CD14-positive monocyte (primary cell): ENCODE measurements at regions not wholly inside any gene's neighbourhood (a gene's known extent, or its start where the extent isn't known, plus 50 kb on each side); places are given as distances from the start of the nearest gene placed in this dataset.
A peak's percentile ranks its signal among the peaks of the same experiment; 100 is the strongest.

Experiments
- DNase-seq, 3 donors: peaks; one replicate each; pipeline ENCODE4 v3.0.0-alpha.2; 2011 to 2022
- H2AFZ ChIP-seq: 2 replicates; pipeline ENCODE4 v1.6.0; 2012; ENCODE audit warnings: mild to moderate bottlenecking, low read depth, low read length, inconsistent platforms; ENCODE audit not compliant: insufficient read depth, poor library complexity, severe bottlenecking
- H3K27ac ChIP-seq, 2 donors: 1 replicate in 1 of 2; 2 replicates in 1 of 2; pipeline ENCODE4 v1.5.1; 2012 to 2013; ENCODE audit warnings: low read length in 2 of 2, control low read depth in 1 of 2, inconsistent platforms in 1 of 2, low read depth in 1 of 2, mild to moderate bottlenecking in 1 of 2
- H3K27me3 ChIP-seq, 2 donors: one replicate each; pipeline versions ENCODE4 v1.6.0 to v1.6.1; 2011 to 2013; ENCODE audit warnings: low read length in 2 of 2; ENCODE audit not compliant: control insufficient read depth in 2 of 2, insufficient read depth in 2 of 2
- H3K36me3 ChIP-seq, 2 donors: replicated peaks in 1 of 2; 1 replicate in 1 of 2; 2 replicates in 1 of 2; pipeline versions ENCODE4 v1.5.1 to v1.6.1; 2012 to 2013; ENCODE audit warnings: low read length in 2 of 2, control low read depth in 1 of 2, inconsistent platforms in 1 of 2, mild to moderate bottlenecking in 1 of 2; ENCODE audit not compliant: insufficient read depth in 2 of 2, control insufficient read depth in 1 of 2
- H3K4me1 ChIP-seq, 2 donors: 1 replicate in 1 of 2; 2 replicates in 1 of 2; pipeline versions ENCODE4 v1.5.1 to v1.6.1; 2012 to 2013; ENCODE audit warnings: low read length in 2 of 2, control low read depth in 1 of 2, inconsistent platforms in 1 of 2, mild to moderate bottlenecking in 1 of 2, moderate library complexity in 1 of 2; ENCODE audit not compliant: insufficient read depth in 2 of 2, control insufficient read depth in 1 of 2
- H3K4me2 ChIP-seq: replicated peaks from 2 replicates; pipeline ENCODE3; 2012; ENCODE audit warnings: low read length, moderate library complexity, mild to moderate bottlenecking; ENCODE audit not compliant: poor library complexity, severe bottlenecking; ENCODE audit errors: extremely low read depth
- H3K4me3 ChIP-seq, 3 experiments: fragments of 200-600 bp in 1 of 3; sonication (generic) in 1 of 3; replicated peaks in 1 of 3; 1 replicate in 2 of 3; 2 replicates in 1 of 3; pipeline ENCODE4 v1.5.1; 2011 to 2013; ENCODE audit warnings: low read length in 3 of 3, mild to moderate bottlenecking in 3 of 3, control low read depth in 2 of 3, low read depth in 2 of 3, inconsistent platforms in 1 of 3, moderate library complexity in 1 of 3
- H3K79me2 ChIP-seq: 2 replicates; pipeline ENCODE4 v1.6.0; 2012; ENCODE audit warnings: mild to moderate bottlenecking, control low read depth, inconsistent platforms, low read length, moderate library complexity; ENCODE audit not compliant: insufficient read depth
- H3K9ac ChIP-seq: 2 replicates; pipeline ENCODE4 v1.6.0; 2017; ENCODE audit warnings: low read length, mild to moderate bottlenecking; ENCODE audit not compliant: insufficient read depth, poor library complexity, severe bottlenecking
- H3K9me3 ChIP-seq, 2 donors: replicated peaks in 1 of 2; 1 replicate in 1 of 2; 2 replicates in 1 of 2; pipeline versions ENCODE4 v1.5.1 to v1.6.1; 2012 to 2013; ENCODE audit warnings: low read length in 2 of 2, control low read depth in 1 of 2; ENCODE audit not compliant: control insufficient read depth in 1 of 2, insufficient read depth in 1 of 2
- H4K20me1 ChIP-seq: 2 replicates; pipeline ENCODE4 v1.6.0; 2012; ENCODE audit warnings: mild to moderate bottlenecking, low read length, control low read depth, moderate library complexity; ENCODE audit not compliant: insufficient read depth
- H3K27ac Mint-ChIP-seq, 7 donors: one replicate each; pipeline ENCODE4 v1.8.0; 2020; ENCODE audit warnings: mild to moderate bottlenecking in 7 of 7, mixed read lengths in 7 of 7, moderate library complexity in 6 of 7, inconsistent platforms in 2 of 7
- H3K27me3 Mint-ChIP-seq, 3 donors: one replicate each; pipeline ENCODE4 v1.8.0; 2021 to 2022; ENCODE audit warnings: low read depth in 3 of 3, mild to moderate bottlenecking in 3 of 3, mixed read lengths in 3 of 3, moderate library complexity in 3 of 3, inconsistent platforms in 1 of 3
- H3K36me3 Mint-ChIP-seq, 2 donors: one replicate each; pipeline ENCODE4 v1.8.0; 2020; ENCODE audit warnings: mixed read lengths in 2 of 2, inconsistent platforms in 1 of 2, mild to moderate bottlenecking in 1 of 2
- H3K4me1 Mint-ChIP-seq: one replicate; pipeline ENCODE4 v1.8.0; 2020; ENCODE audit warnings: mild to moderate bottlenecking, mixed read lengths
- H3K4me3 Mint-ChIP-seq, 2 donors: one replicate each; pipeline ENCODE4 v1.8.0; 2020; ENCODE audit warnings: mild to moderate bottlenecking in 2 of 2, mixed read lengths in 2 of 2, moderate library complexity in 1 of 2
- H3K9me3 Mint-ChIP-seq, 7 donors: one replicate each; pipeline ENCODE4 v1.8.0; 2020 to 2022; ENCODE audit warnings: mixed read lengths in 7 of 7, mild to moderate bottlenecking in 6 of 7, moderate library complexity in 6 of 7, inconsistent platforms in 2 of 7
- CTCF ChIP-seq: fragments of 200-600 bp; IDR thresholded peaks from one replicate; pipeline ENCODE4 v1.8.0; 2022; ENCODE audit warnings: antibody characterized with exemption, mild to moderate bottlenecking
- WGBS: methylation state at CpG from one replicate; pipeline ENCODE4 v1.1.5; 2013; ENCODE audit warnings: missing lambda C conversion rate; ENCODE audit not compliant: insufficient coverage; 5-methylcytosine and 5-hydroxymethylcytosine counted together
- intact Hi-C, 2 donors: fragments of 100-400 bp; cut with micrococcal nuclease; formaldehyde crosslinking; loops; one replicate each; pipeline versions ENCODE4 v1.15.0 to v1.15.1; 2023

GRCh38 chr20:51210084-51210483, 187.2 kb upstream of the KCNG1 start:
- no peak overlapping the region for H2AFZ ChIP-seq
- H3K79me2 ChIP-seq = no peaks in the 10 kb centered on the region
- Mint-ChIP-seq H3K4me3 (no peak overlapping the region), H3K4me1 (no peaks in the 10 kb centered on the region), H3K9me3 (peaks cover 0 to 2% (median 0%) of the 10 kb centered on the region in 7 donors), H3K27ac (no peak overlapping the region), H3K27me3 (peaks cover 16 to 28% (median 17%) of the 10 kb centered on the region in 3 donors), H3K36me3 (no peaks in the 10 kb centered on the region)
- no peaks in the 10 kb centered on the region for H3K36me3 ChIP-seq
- H3K9ac ChIP-seq = no peak overlapping the region
- H3K4me3 ChIP-seq = no peak overlapping the region
- intact Hi-C loops = no loop called here
- H3K4me2 ChIP-seq = no peak overlapping the region
- no peaks in the 10 kb centered on the region for H3K9me3 ChIP-seq
- no peak for TF ChIP-seq CTCF
- no CpG with 5 or more reads among the region's 1 CpG for WGBS
- no peaks in the 10 kb centered on the region for H4K20me1 ChIP-seq
- no peak for DNase-seq
- peaks cover 0 to 4% of the 10 kb centered on the region in 2 donors for H3K27me3 ChIP-seq
- no peaks in the 10 kb centered on the region for H3K4me1 ChIP-seq
- H3K27ac ChIP-seq = no peak overlapping the region

DNA sequence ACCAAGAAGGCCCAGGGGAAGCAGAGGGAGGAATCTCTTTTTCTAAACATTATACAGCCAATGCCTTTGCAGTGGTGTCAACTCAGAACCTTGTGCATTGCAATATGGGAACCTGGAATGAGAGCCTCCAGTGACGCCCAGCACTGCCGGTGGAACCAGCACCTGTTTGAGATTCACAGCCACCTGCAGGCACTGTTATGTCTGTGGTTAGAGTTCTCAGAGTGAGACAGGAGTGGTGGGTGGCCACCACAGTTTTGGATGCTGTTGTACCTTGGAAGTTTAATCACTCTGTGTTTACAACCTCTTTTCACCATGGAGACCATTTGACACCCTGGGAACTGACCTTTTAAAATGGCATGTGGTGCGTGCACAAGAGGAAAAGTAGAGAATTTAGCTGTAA, 185.3 kb upstream of the KCNG1 start:
- H3K4me1 ChIP-seq = no peaks in the 10 kb centered on the region
- intact Hi-C loops = no loop called here
- H3K4me1 Mint-ChIP-seq = no peaks in the 10 kb centered on the region
- peaks cover 16 to 23% (median 18%) of the 10 kb centered on the region in 3 donors for H3K27me3 Mint-ChIP-seq
- no peak overlapping the region for H3K4me3 ChIP-seq
- peak overlapping the region in 1 of 2 donors; percentile 5 for H3K4me3 Mint-ChIP-seq
- no peak overlapping the region for H3K4me2 ChIP-seq
- H3K9me3 Mint-ChIP-seq = peaks cover 0 to 2% (median 0%) of the 10 kb centered on the region in 7 donors
- H3K79me2 ChIP-seq = no peaks in the 10 kb centered on the region
- no peak overlapping the region for H3K27ac ChIP-seq
- H3K27ac Mint-ChIP-seq = no peak overlapping the region
- 76% methylated on average over 2 of the region's 3 CpGs for WGBS
- H3K27me3 ChIP-seq = peaks cover 0 to 4% of the 10 kb centered on the region in 2 donors
- no peak overlapping the region for H2AFZ ChIP-seq
- H3K9me3 ChIP-seq = no peaks in the 10 kb centered on the region
- no peak for DNase-seq
- H3K9ac ChIP-seq = no peak overlapping the region
- no peak for TF ChIP-seq CTCF
- no peaks in the 10 kb centered on the region for H4K20me1 ChIP-seq
- no peaks in the 10 kb centered on the region for H3K36me3 Mint-ChIP-seq
- H3K36me3 ChIP-seq = no peaks in the 10 kb centered on the region
